GM23338 (cell line): ENCODE measurements at regions not wholly inside any gene's neighbourhood (a gene's known extent, or its start where the extent isn't known, plus 50 kb on each side); places are given as distances from the start of the nearest gene placed in this dataset.

ENCODE experiments used
- ATAC-seq: fragments of 200-7000 bp; cut with Tn5 transposase; 3 replicates; pipeline ENCODE4 v1.9.1; 2020
- DNase-seq: peaks from one replicate; pipeline ENCODE4 v3.0.0-alpha.2; 2015; ENCODE audit warnings: low spot score
- H2AFZ ChIP-seq: fragments of 200-600 bp; sonication (generic); 2 replicates; pipeline ENCODE4 v1.8.0; 2016; ENCODE audit warnings: antibody characterized with exemption, mild to moderate bottlenecking, moderate library complexity
- H3F3A ChIP-seq: fragments of 200-600 bp; sonication (generic); replicated peaks from 2 replicates; pipeline ENCODE4 v1.8.0; 2017; ENCODE audit warnings: antibody characterized with exemption, mixed run types, low read depth
- H3K27ac ChIP-seq: fragments of 200-600 bp; sonication (generic); 2 replicates; pipeline ENCODE4 v1.6.1; 2016; ENCODE audit warnings: low read depth
- H3K27me3 ChIP-seq: fragments of 200-600 bp; sonication (generic); 2 replicates; pipeline ENCODE4 v1.8.0; 2016; ENCODE audit warnings: mild to moderate bottlenecking, mixed run types, moderate library complexity; ENCODE audit not compliant: insufficient read depth
- H3K36me3 ChIP-seq: fragments of 200-600 bp; sonication (generic); 2 replicates; pipeline ENCODE4 v1.8.0; 2016; ENCODE audit warnings: mild to moderate bottlenecking; ENCODE audit not compliant: insufficient read depth
- H3K4me1 ChIP-seq: fragments of 200-600 bp; sonication (generic); 2 replicates; pipeline ENCODE4 v1.8.0; 2016; ENCODE audit warnings: mild to moderate bottlenecking, moderate library complexity; ENCODE audit not compliant: insufficient read depth
- H3K4me2 ChIP-seq: fragments of 200-600 bp; sonication (generic); 2 replicates; pipeline ENCODE4 v1.7.1; 2017; ENCODE audit warnings: mixed run types
- H3K4me3 ChIP-seq: fragments of 200-600 bp; sonication (generic); 2 replicates; pipeline ENCODE4 v1.6.1; 2016; ENCODE audit warnings: mixed run types
- H3K79me2 ChIP-seq: fragments of 200-600 bp; sonication (generic); replicated peaks from 2 replicates; pipeline ENCODE4 v1.8.0; 2017; ENCODE audit warnings: mild to moderate bottlenecking; ENCODE audit not compliant: insufficient read depth
- H3K9me2 ChIP-seq: fragments of 200-600 bp; sonication (generic); 2 replicates; pipeline ENCODE4 v1.8.0; 2017; ENCODE audit not compliant: insufficient read depth
- H4K20me1 ChIP-seq: fragments of 200-600 bp; sonication (generic); replicated peaks from 2 replicates; pipeline ENCODE4 v1.8.0; 2017; ENCODE audit warnings: mild to moderate bottlenecking; ENCODE audit not compliant: insufficient read depth
- H3K27ac Mint-ChIP-seq: 2 replicates; pipeline ENCODE4 v1.8.0; 2020; ENCODE audit warnings: inconsistent platforms, mild to moderate bottlenecking, moderate library complexity, mixed read lengths
- H3K27me3 Mint-ChIP-seq: 3 replicates; pipeline ENCODE4 v1.8.0; 2022; ENCODE audit warnings: low read depth, mild to moderate bottlenecking, moderate library complexity, mixed read lengths, inconsistent platforms; ENCODE audit not compliant: insufficient read depth, poor library complexity
- H3K36me3 Mint-ChIP-seq: 3 replicates; pipeline ENCODE4 v1.8.0; 2021; ENCODE audit warnings: low read depth, mild to moderate bottlenecking, inconsistent platforms, moderate library complexity, mixed read lengths
- H3K4me1 Mint-ChIP-seq: 3 replicates; pipeline ENCODE4 v1.8.0; 2020; ENCODE audit warnings: mild to moderate bottlenecking, inconsistent platforms, mixed read lengths
- H3K4me3 Mint-ChIP-seq: 3 replicates; pipeline ENCODE4 v1.8.0; 2021; ENCODE audit warnings: moderate library complexity, mild to moderate bottlenecking, inconsistent platforms, mixed read lengths
- H3K9me3 Mint-ChIP-seq: 3 replicates; pipeline ENCODE4 v1.8.0; 2020; ENCODE audit warnings: moderate library complexity, mild to moderate bottlenecking, inconsistent platforms, mixed read lengths
- CREB1 ChIP-seq: fragments of 250-450 bp; sonication (Bioruptor Pico); IDR thresholded peaks from 2 replicates; pipeline ENCODE4 v1.5.0; 2020; ENCODE audit warnings: low read depth, mild to moderate bottlenecking, moderate library complexity
- CTCF ChIP-seq, 2 experiments: fragments of 200-600 bp in 1 of 2; sonication (generic) in 1 of 2; conservative IDR thresholded peaks; 2 replicates each; pipeline versions ENCODE4 v1.5.1 to v1.6.1; 2016 to 2017; ENCODE audit warnings: antibody characterized with exemption in 2 of 2, low read depth in 2 of 2, mild to moderate bottlenecking in 2 of 2, moderate library complexity in 1 of 2
- ETS1 ChIP-seq: IDR thresholded peaks from 2 replicates; pipeline ENCODE4 v1.6.1; 2016; ENCODE audit warnings: antibody characterized with exemption
- EZH2 ChIP-seq: fragments of 200-600 bp; sonication (generic); IDR thresholded peaks from one replicate; pipeline ENCODE4 v1.8.0; 2017; ENCODE audit warnings: antibody characterized with exemption, mild to moderate bottlenecking, low read depth; ENCODE audit not compliant: unreplicated experiment
- EZH2phosphoT487 ChIP-seq: fragments of 200-600 bp; sonication (generic); IDR thresholded peaks from one replicate; pipeline ENCODE4 v1.8.1; 2018; ENCODE audit warnings: antibody characterized with exemption; ENCODE audit not compliant: unreplicated experiment
- JUNB ChIP-seq: IDR thresholded peaks from one replicate; pipeline ENCODE4 v1.6.1; 2016; ENCODE audit warnings: antibody characterized with exemption; ENCODE audit not compliant: unreplicated experiment
- NANOG ChIP-seq: IDR thresholded peaks from 2 replicates; pipeline ENCODE4 v1.6.1; 2016; ENCODE audit warnings: antibody characterized with exemption, borderline replicate concordance
- POLR2AphosphoS5 ChIP-seq: IDR thresholded peaks from 2 replicates; pipeline ENCODE4 v1.6.1; 2016; ENCODE audit warnings: antibody characterized with exemption, low read depth
- REST ChIP-seq: IDR thresholded peaks from one replicate; pipeline ENCODE4 v1.6.1; 2018; ENCODE audit warnings: antibody characterized with exemption; ENCODE audit not compliant: unreplicated experiment
- STAT1 ChIP-seq: IDR thresholded peaks from one replicate; pipeline ENCODE4 v1.6.1; 2016; ENCODE audit warnings: antibody characterized with exemption; ENCODE audit not compliant: unreplicated experiment
- ZNF114 ChIP-seq: fragments of 250-450 bp; sonication (Bioruptor Pico); IDR thresholded peaks from 2 replicates; pipeline ENCODE4 v1.5.0; 2020; ENCODE audit warnings: mild to moderate bottlenecking, moderate library complexity
- ZNF331 ChIP-seq: fragments of 250-450 bp; sonication (Bioruptor Pico); IDR thresholded peaks from 2 replicates; pipeline ENCODE4 v1.5.0; 2020; ENCODE audit warnings: low read depth, mild to moderate bottlenecking, moderate library complexity
- ZNF462 ChIP-seq: fragments of 250-450 bp; sonication (Bioruptor Pico); IDR thresholded peaks from 2 replicates; pipeline ENCODE4 v1.5.0; 2020; ENCODE audit warnings: mild to moderate bottlenecking, moderate library complexity

GRCh38 chr4:33270403-33270802 is 2550.2 kb downstream of the PCDH7 start:
- Mint-ChIP-seq H3K9me3 (no peaks in the 10 kb centered on the region), H3K4me1 (no peaks in the 10 kb centered on the region), H3K4me3 (no peak overlapping the region), H3K27ac (no peak overlapping the region), H3K36me3 (no peaks in the 10 kb centered on the region), H3K27me3 (no peaks in the 10 kb centered on the region)
- no peaks in the 10 kb centered on the region for H4K20me1 ChIP-seq
- H3K9me2 ChIP-seq: peaks cover 3% of the 10 kb centered on the region; the same call in 1 of the 2 replicates
- no peak overlapping the region for H3K4me3 ChIP-seq
- no peak overlapping the region for H3K4me2 ChIP-seq
- ATAC-seq (no peak), DNase-seq (no peak)
- H3K27me3 ChIP-seq: no peaks in the 10 kb centered on the region
- no peaks in the 10 kb centered on the region for H3K36me3 ChIP-seq
- H3F3A ChIP-seq: no peaks in the 10 kb centered on the region
- TF ChIP-seq ZNF462 (CRISPR knock-in tag): no peak
- no peak for TF ChIP-seq ZNF331
- no peak for TF ChIP-seq CTCF (conservative IDR thresholded peaks at IDR 0.05; ENCODE audit: low read depth in 2 of 2)
- TF ChIP-seq ZNF114 (CRISPR knock-in tag): no peak
- no peak for TF ChIP-seq ETS1
- TF ChIP-seq EZH2: no peak
- no peak for TF ChIP-seq CREB1 (CRISPR knock-in tag)
- TF ChIP-seq REST: no peak
- no peak for TF ChIP-seq JUNB
- TF ChIP-seq NANOG: no peak
- TF ChIP-seq EZH2phosphoT487: no peak
- TF ChIP-seq POLR2AphosphoS5: no peak
- no peak for TF ChIP-seq STAT1
- H3K4me1 ChIP-seq: no peaks in the 10 kb centered on the region
- H2AFZ ChIP-seq: no peak overlapping the region
- H3K79me2 ChIP-seq: no peaks in the 10 kb centered on the region
- no peak overlapping the region for H3K27ac ChIP-seq
